ENCODE measurements at regions not wholly inside any gene's neighbourhood (a gene's known extent, or its start where the extent isn't known, plus 50 kb on each side); places are given as distances from the start of the nearest gene placed in this dataset.

DNA sequence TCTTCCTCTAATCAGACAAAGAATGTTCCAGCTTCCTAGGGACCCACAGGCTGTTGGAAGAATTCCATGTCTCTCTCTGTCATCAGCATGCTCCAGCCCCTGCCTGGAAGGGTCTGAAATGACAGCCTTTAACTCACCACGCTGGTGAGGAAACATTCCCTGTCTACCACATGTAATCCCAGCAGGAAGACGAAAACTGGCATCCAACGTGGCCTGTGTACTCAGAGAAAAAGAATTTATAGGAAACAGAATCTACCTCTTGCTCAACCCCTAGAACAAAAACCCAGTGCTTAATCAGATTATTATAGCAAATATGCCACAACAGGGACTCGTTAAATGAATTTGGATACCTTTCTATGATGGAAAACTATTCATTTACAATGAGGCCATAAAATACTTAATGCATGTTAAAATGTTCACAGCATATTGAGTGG, 147.3 kb upstream of the FOXF1 start:
- TF ChIP-seq, protein P1, sequence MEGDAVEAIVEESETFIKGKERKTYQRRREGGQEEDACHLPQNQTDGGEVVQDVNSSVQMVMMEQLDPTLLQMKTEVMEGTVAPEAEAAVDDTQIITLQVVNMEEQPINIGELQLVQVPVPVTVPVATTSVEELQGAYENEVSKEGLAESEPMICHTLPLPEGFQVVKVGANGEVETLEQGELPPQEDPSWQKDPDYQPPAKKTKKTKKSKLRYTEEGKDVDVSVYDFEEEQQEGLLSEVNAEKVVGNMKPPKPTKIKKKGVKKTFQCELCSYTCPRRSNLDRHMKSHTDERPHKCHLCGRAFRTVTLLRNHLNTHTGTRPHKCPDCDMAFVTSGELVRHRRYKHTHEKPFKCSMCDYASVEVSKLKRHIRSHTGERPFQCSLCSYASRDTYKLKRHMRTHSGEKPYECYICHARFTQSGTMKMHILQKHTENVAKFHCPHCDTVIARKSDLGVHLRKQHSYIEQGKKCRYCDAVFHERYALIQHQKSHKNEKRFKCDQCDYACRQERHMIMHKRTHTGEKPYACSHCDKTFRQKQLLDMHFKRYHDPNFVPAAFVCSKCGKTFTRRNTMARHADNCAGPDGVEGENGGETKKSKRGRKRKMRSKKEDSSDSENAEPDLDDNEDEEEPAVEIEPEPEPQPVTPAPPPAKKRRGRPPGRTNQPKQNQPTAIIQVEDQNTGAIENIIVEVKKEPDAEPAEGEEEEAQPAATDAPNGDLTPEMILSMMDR (conservative IDR thresholded peaks at IDR 0.05), result no peak
- TF ChIP-seq ZFX (IDR thresholded peaks at IDR 0.05), result no peak

Data from C4-2B (cell line).